ENCODE measurements at regions not wholly inside any gene's neighbourhood (a gene's known extent, or its start where the extent isn't known, plus 50 kb on each side); places are given as distances from the start of the nearest gene placed in this dataset.
"Not testable (repeated sequence)": the region's sequence is repeated elsewhere in the genome, so short reads cannot be mapped to it uniquely, and the experiment has no call there.

DNA sequence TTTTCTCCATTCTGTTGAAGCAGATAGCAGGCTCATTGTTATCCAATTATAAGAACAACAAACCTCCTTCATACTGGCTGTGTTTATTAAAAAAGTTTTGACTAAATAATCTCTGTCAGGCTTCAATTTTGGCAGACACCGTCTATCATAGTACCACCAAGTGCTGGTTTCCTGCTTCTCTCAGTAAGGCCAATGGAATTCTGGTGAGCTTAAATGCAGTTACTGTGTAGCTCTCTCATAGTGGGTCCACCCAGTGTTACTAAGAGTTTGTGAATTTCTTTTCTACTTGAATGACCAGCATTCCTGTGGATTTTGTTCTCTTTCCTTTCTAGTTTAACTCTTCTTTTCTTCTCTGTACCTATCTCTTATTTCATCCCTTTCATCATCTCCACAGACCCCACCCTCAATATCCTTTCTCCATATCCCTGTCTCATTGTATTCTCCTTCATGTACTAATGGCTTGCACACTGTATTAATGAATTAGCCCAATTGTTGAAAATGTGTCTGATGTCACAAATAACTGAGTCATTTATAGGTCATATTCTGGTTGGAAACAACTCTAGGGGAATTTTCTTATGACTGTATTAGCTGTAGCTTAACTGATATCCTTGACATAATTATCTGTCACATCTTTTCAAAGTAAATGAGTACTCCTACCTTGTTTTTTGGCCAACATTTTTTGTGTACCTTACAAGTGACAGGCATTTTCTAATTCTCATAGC lies 372.1 kb downstream of the FAT3 start:
- H3K27me3 Mint-ChIP-seq (ENCODE audit: low read depth), result no peaks in the 10 kb centered on the region

DNA sequence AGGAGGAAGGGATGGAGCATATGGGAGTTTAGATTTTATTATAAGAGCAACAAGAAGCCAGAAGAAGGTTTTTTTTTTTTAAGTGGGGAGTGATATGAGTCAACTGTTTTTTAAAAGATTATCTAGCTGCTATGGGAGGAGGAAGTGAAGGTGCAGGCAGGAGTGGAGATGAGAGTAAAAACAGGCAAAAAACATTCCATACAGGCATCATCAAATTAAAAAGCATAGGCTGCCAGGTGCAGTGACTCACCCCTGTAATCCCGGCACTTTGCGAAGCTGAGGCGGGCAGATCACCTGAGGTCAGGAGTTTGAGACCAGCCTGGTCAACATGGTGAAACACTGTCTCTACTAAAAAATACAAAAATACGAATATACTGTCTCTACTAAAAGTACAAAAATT lies 368.4 kb upstream of the MTNR1B start:
- H3K36me3 Mint-ChIP-seq (ENCODE audit: low read depth), result peaks cover 1% of the 10 kb centered on the region
- H3K4me1 Mint-ChIP-seq (ENCODE audit: low read depth), result peaks cover 5% of the 10 kb centered on the region
- no peaks in the 10 kb centered on the region for H3K27me3 Mint-ChIP-seq (ENCODE audit: low read depth)
- TF ChIP-seq, protein P1, sequence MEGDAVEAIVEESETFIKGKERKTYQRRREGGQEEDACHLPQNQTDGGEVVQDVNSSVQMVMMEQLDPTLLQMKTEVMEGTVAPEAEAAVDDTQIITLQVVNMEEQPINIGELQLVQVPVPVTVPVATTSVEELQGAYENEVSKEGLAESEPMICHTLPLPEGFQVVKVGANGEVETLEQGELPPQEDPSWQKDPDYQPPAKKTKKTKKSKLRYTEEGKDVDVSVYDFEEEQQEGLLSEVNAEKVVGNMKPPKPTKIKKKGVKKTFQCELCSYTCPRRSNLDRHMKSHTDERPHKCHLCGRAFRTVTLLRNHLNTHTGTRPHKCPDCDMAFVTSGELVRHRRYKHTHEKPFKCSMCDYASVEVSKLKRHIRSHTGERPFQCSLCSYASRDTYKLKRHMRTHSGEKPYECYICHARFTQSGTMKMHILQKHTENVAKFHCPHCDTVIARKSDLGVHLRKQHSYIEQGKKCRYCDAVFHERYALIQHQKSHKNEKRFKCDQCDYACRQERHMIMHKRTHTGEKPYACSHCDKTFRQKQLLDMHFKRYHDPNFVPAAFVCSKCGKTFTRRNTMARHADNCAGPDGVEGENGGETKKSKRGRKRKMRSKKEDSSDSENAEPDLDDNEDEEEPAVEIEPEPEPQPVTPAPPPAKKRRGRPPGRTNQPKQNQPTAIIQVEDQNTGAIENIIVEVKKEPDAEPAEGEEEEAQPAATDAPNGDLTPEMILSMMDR (IDR thresholded peaks at IDR 0.05), result no peak
- H3K9me3 Mint-ChIP-seq (ENCODE audit: low read depth), result no peaks in the 10 kb centered on the region
- no peak for DNase-seq (ENCODE audit: low spot score)
- H3K27ac Mint-ChIP-seq (ENCODE audit: unreplicated experiment), result no peak overlapping the region
- H3K4me3 Mint-ChIP-seq (ENCODE audit: unreplicated experiment), result no peak overlapping the region

More for the DNA sequence above, 372.1 kb downstream of the FAT3 start:
- TF ChIP-seq, protein P1 (IDR thresholded peaks at IDR 0.05), result no peak
- peak overlapping the region; percentile 50 for H3K27ac Mint-ChIP-seq (ENCODE audit: unreplicated experiment)
- peaks cover 12% of the 10 kb centered on the region for H3K4me1 Mint-ChIP-seq (ENCODE audit: low read depth)
- H3K36me3 Mint-ChIP-seq (ENCODE audit: low read depth), result peaks cover 1% of the 10 kb centered on the region
- no peak for DNase-seq (ENCODE audit: low spot score)
- H3K4me3 Mint-ChIP-seq (ENCODE audit: unreplicated experiment), result no peak overlapping the region
- H3K9me3 Mint-ChIP-seq (ENCODE audit: low read depth), result peaks cover 4% of the 10 kb centered on the region

DNA sequence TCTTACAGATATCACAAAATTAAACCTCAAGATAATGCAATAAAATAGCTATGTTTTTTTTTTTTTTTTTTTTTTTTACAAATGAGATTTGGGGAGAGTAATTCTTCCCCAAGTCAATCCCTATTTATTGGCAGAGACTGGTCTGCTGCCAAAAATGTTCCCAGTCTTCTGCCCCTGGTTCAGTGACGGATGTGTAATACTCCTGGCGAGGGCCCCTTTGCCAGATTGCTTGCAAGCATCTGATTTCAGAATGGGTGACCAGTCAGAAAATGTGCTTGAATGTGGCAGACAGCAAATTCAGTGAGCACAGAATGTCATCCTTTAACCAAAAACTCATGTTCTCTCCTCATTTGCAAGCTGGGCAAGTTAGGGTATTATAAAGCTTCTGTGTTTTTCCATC lies 363.8 kb upstream of the MTNR1B start:
- H3K27me3 Mint-ChIP-seq (ENCODE audit: low read depth), result no peaks in the 10 kb centered on the region
- H3K27ac Mint-ChIP-seq (ENCODE audit: unreplicated experiment), result no peak overlapping the region
- no peaks in the 10 kb centered on the region for H3K36me3 Mint-ChIP-seq (ENCODE audit: low read depth)
- DNase-seq (ENCODE audit: low spot score), result no peak
- H3K4me3 Mint-ChIP-seq (ENCODE audit: unreplicated experiment), result no peak overlapping the region
- TF ChIP-seq, protein P1 (IDR thresholded peaks at IDR 0.05), result no peak
- H3K4me1 Mint-ChIP-seq (ENCODE audit: low read depth), result peaks cover 8% of the 10 kb centered on the region
- no peaks in the 10 kb centered on the region for H3K9me3 Mint-ChIP-seq (ENCODE audit: low read depth)

DNA sequence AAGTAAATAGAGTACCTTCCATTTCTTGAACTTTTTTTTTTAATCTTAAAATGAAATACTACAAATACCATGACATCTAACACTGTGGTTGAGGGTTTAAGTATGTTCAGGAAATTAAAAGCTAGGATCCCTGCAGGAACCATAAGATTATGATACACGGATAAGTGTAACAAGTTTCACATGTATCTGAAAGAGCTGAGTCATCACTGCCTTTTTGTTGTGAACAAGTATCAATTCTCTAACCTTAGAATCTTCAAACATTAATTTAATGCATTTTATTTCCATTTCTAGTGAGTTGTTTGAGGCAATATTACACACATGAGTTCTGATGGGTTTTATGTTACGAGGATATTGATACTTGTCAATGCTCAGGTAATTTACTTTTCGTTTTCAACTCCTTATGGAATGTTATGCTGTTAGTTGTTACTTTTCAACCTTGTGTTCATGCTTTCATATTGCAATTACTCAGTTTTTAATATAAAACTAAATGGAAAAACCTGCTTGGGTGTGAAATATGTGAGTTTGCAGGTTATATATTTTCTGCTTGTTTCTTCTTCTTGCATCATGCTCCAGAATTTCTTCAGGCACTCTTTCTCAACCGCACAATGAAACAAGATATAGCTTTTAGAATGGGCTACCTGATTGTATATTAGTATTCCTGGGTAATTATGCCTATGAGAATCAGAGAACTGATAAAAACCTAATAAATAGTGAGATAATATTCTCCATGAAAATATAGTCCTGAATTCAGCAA lies 361.3 kb upstream of the MTNR1B start:
- DNase-seq (ENCODE audit: low spot score), result no peak
- Mint-ChIP-seq H3K9me3 (ENCODE audit: low read depth) (no peaks in the 10 kb centered on the region), H3K36me3 (ENCODE audit: low read depth) (no peaks in the 10 kb centered on the region), H3K27ac (ENCODE audit: unreplicated experiment) (no peak overlapping the region), H3K27me3 (ENCODE audit: low read depth) (no peaks in the 10 kb centered on the region), H3K4me3 (ENCODE audit: unreplicated experiment) (no peak overlapping the region), H3K4me1 (ENCODE audit: low read depth) (peaks cover 8% of the 10 kb centered on the region)
- TF ChIP-seq, protein P1 (IDR thresholded peaks at IDR 0.05), result no peak

DNA sequence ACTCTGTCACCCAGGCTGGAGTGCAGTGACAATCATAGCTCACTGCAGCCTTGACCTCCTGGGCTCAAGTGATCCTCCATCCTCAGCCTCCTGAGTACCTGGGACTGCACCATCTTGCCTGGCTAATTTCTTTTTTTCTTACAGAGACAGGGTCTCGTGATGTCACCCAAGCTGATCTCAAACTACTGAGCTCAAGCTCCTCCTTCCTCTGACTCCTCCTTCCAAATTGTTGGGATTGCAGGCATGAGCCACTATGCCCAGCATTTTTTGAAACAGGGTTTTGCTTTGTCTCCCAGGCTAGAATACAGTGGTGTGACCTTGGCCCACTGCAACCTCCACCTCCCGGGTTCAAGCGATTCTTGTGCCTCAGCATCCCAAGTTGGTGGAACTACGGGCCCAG lies 358.3 kb upstream of the MTNR1B start:
- TF ChIP-seq, protein P1 (IDR thresholded peaks at IDR 0.05), result no peak
- Mint-ChIP-seq H3K4me3 (ENCODE audit: unreplicated experiment) (no peak overlapping the region), H3K36me3 (ENCODE audit: low read depth) (no peaks in the 10 kb centered on the region), H3K4me1 (ENCODE audit: low read depth) (peaks cover 8% of the 10 kb centered on the region), H3K27ac (ENCODE audit: unreplicated experiment) (no peak overlapping the region), H3K9me3 (ENCODE audit: low read depth) (no peaks in the 10 kb centered on the region), H3K27me3 (ENCODE audit: low read depth) (no peaks in the 10 kb centered on the region)
- DNase-seq (ENCODE audit: low spot score), result no peak

DNA sequence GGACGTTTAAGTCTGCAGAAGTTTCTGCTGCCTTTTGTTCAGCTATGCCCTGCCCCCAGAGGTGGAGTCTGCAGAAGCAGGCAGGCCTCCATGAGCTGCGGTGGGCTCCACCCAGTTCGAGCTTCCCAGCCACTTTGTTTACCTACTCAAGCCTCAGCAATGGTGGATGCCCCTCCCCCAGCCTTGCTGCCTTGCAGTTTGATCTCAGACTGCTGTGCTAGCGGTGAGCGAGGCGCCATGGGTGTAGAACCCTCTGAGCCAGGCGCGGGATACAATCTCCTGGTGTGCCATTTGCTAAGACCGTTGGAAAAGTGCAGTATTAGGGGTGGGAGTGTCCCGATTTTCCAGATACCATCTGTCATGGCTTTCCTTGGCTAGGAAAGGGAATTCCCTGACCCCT lies 351.4 kb upstream of the MTNR1B start:
- peak; percentile 66 for DNase-seq (ENCODE audit: low spot score)
- H3K27me3 Mint-ChIP-seq (ENCODE audit: low read depth); H3K9me3 Mint-ChIP-seq (ENCODE audit: low read depth); H3K4me1 Mint-ChIP-seq (ENCODE audit: low read depth); H3K4me3 Mint-ChIP-seq (ENCODE audit: unreplicated experiment); H3K27ac Mint-ChIP-seq (ENCODE audit: unreplicated experiment); H3K36me3 Mint-ChIP-seq (ENCODE audit: low read depth): not testable (repeated sequence)
